ENCODE measurements at regions not wholly inside any gene's neighbourhood (a gene's known extent, or its start where the extent isn't known, plus 50 kb on each side); places are given as distances from the start of the nearest gene placed in this dataset.

GRCh38 chr12:90832427-90832826, 122.5 kb downstream of the CCER1 start:
- TF ChIP-seq POLR2A (IDR thresholded peaks at IDR 0.05) (no peak), CTCF (IDR thresholded peaks at IDR 0.05) (no peak), POLR2AphosphoS5 (IDR thresholded peaks at IDR 0.05) (no peak)

Data from sigmoid colon (tissue), 4 donors.